ENCODE measurements at regions not wholly inside any gene's neighbourhood (a gene's known extent, or its start where the extent isn't known, plus 50 kb on each side); places are given as distances from the start of the nearest gene placed in this dataset.

- Mint-ChIP-seq H3K4me1 (ENCODE audit: low read depth) (no peaks in the 10 kb centered on the region), H3K27me3 (ENCODE audit: low read depth) (no peaks in the 10 kb centered on the region)
These were observed 152.8 kb downstream of the BCL11A start for GRCh38 chr2:60400462-60401246.

GRCh38 chr2:60394463-60394862, 159.0 kb downstream of the BCL11A start:
- Mint-ChIP-seq H3K36me3 (ENCODE audit: low read depth) (no peaks in the 10 kb centered on the region), H3K4me1 (ENCODE audit: low read depth) (no peaks in the 10 kb centered on the region), H3K4me3 (ENCODE audit: low read depth) (no peak overlapping the region), H3K9me3 (no peaks in the 10 kb centered on the region), H3K27ac (no peak overlapping the region), H3K27me3 (ENCODE audit: low read depth) (peaks cover 1% of the 10 kb centered on the region)
- no peak for DNase-seq (ENCODE audit: low spot score)
- intact Hi-C loops (cut with micrococcal nuclease) = no loop called here

More at GRCh38 chr2:60400462-60401246, 152.8 kb downstream of the BCL11A start:
- no peaks in the 10 kb centered on the region for H3K9me3 Mint-ChIP-seq
- no peak for DNase-seq (ENCODE audit: low spot score)
- H3K4me3 Mint-ChIP-seq (ENCODE audit: low read depth) = no peak overlapping the region
- no peak overlapping the region for H3K27ac Mint-ChIP-seq
- H3K36me3 Mint-ChIP-seq (ENCODE audit: low read depth) = no peaks in the 10 kb centered on the region
- intact Hi-C loops (cut with micrococcal nuclease) = no loop called here

GRCh38 chr2:60391649-60392375, 161.6 kb downstream of the BCL11A start:
- Mint-ChIP-seq H3K4me3 (ENCODE audit: low read depth) (no peak overlapping the region), H3K27me3 (ENCODE audit: low read depth) (peaks cover 1% of the 10 kb centered on the region), H3K27ac (no peak overlapping the region), H3K4me1 (ENCODE audit: low read depth) (no peaks in the 10 kb centered on the region), H3K36me3 (ENCODE audit: low read depth) (no peaks in the 10 kb centered on the region), H3K9me3 (no peaks in the 10 kb centered on the region)
- no peak for DNase-seq (ENCODE audit: low spot score)
- intact Hi-C loops (cut with micrococcal nuclease) = no loop called here

- Mint-ChIP-seq H3K36me3 (ENCODE audit: low read depth) (no peaks in the 10 kb centered on the region), H3K4me3 (ENCODE audit: low read depth) (no peak overlapping the region), H3K4me1 (ENCODE audit: low read depth) (no peaks in the 10 kb centered on the region), H3K9me3 (no peaks in the 10 kb centered on the region), H3K27ac (no peak overlapping the region), H3K27me3 (ENCODE audit: low read depth) (peaks cover 1% of the 10 kb centered on the region)
- no peak for DNase-seq (ENCODE audit: low spot score)
- intact Hi-C loops (cut with micrococcal nuclease) = no loop called here
These were observed 162.2 kb downstream of the BCL11A start for GRCh38 chr2:60391230-60391629.

GRCh38 chr2:60386436-60386835, 167.0 kb downstream of the BCL11A start:
- intact Hi-C loops (cut with micrococcal nuclease) = no loop called here
- Mint-ChIP-seq H3K4me3 (ENCODE audit: low read depth) (no peak overlapping the region), H3K4me1 (ENCODE audit: low read depth) (no peaks in the 10 kb centered on the region), H3K36me3 (ENCODE audit: low read depth) (no peaks in the 10 kb centered on the region), H3K27me3 (ENCODE audit: low read depth) (peaks cover 1% of the 10 kb centered on the region), H3K9me3 (no peaks in the 10 kb centered on the region), H3K27ac (no peak overlapping the region)
- DNase-seq (ENCODE audit: low spot score) = no peak

- DNase-seq (ENCODE audit: low spot score) = no peak
- peaks cover 1% of the 10 kb centered on the region for H3K27me3 Mint-ChIP-seq (ENCODE audit: low read depth)
- H3K36me3 Mint-ChIP-seq (ENCODE audit: low read depth) = no peaks in the 10 kb centered on the region
- no peaks in the 10 kb centered on the region for H3K4me1 Mint-ChIP-seq (ENCODE audit: low read depth)
- H3K4me3 Mint-ChIP-seq (ENCODE audit: low read depth) = no peak overlapping the region
- H3K27ac Mint-ChIP-seq = no peak overlapping the region
- intact Hi-C loops (cut with micrococcal nuclease) = no loop called here
- no peaks in the 10 kb centered on the region for H3K9me3 Mint-ChIP-seq
These were observed 167.8 kb downstream of the BCL11A start for GRCh38 chr2:60385648-60386047.

- DNase-seq (ENCODE audit: low spot score) = no peak
- intact Hi-C loops (cut with micrococcal nuclease) = no loop called here
- H3K27ac Mint-ChIP-seq = no peak overlapping the region
- H3K27me3 Mint-ChIP-seq (ENCODE audit: low read depth) = no peaks in the 10 kb centered on the region
- peaks cover 1% of the 10 kb centered on the region for H3K4me1 Mint-ChIP-seq (ENCODE audit: low read depth)
- H3K9me3 Mint-ChIP-seq = no peaks in the 10 kb centered on the region
- no peaks in the 10 kb centered on the region for H3K36me3 Mint-ChIP-seq (ENCODE audit: low read depth)
- no peak overlapping the region for H3K4me3 Mint-ChIP-seq (ENCODE audit: low read depth)
These were observed 169.9 kb downstream of the BCL11A start for GRCh38 chr2:60383401-60384143.

GRCh38 chr2:60380411-60380810, 173.0 kb downstream of the BCL11A start:
- no peaks in the 10 kb centered on the region for H3K27me3 Mint-ChIP-seq (ENCODE audit: low read depth)
- no peaks in the 10 kb centered on the region for H3K9me3 Mint-ChIP-seq
- no peak overlapping the region for H3K27ac Mint-ChIP-seq
- peaks cover 1% of the 10 kb centered on the region for H3K4me1 Mint-ChIP-seq (ENCODE audit: low read depth)
- DNase-seq (ENCODE audit: low spot score) = no peak
- H3K36me3 Mint-ChIP-seq (ENCODE audit: low read depth) = no peaks in the 10 kb centered on the region
- intact Hi-C loops (cut with micrococcal nuclease) = no loop called here
- H3K4me3 Mint-ChIP-seq (ENCODE audit: low read depth) = no peak overlapping the region

- intact Hi-C loops (cut with micrococcal nuclease) = no loop called here
- no peaks in the 10 kb centered on the region for H3K27me3 Mint-ChIP-seq (ENCODE audit: low read depth)
- no peak overlapping the region for H3K27ac Mint-ChIP-seq
- no peaks in the 10 kb centered on the region for H3K36me3 Mint-ChIP-seq (ENCODE audit: low read depth)
- no peak overlapping the region for H3K4me3 Mint-ChIP-seq (ENCODE audit: low read depth)
- no peak for DNase-seq (ENCODE audit: low spot score)
- no peaks in the 10 kb centered on the region for H3K9me3 Mint-ChIP-seq
- H3K4me1 Mint-ChIP-seq (ENCODE audit: low read depth) = peaks cover 1% of the 10 kb centered on the region
These were observed 173.8 kb downstream of the BCL11A start for GRCh38 chr2:60379684-60380083.

- Mint-ChIP-seq H3K27me3 (ENCODE audit: low read depth) (no peaks in the 10 kb centered on the region), H3K4me3 (ENCODE audit: low read depth) (no peak overlapping the region), H3K27ac (no peak overlapping the region), H3K4me1 (ENCODE audit: low read depth) (peaks cover 1% of the 10 kb centered on the region), H3K36me3 (ENCODE audit: low read depth) (no peaks in the 10 kb centered on the region), H3K9me3 (no peaks in the 10 kb centered on the region)
- DNase-seq (ENCODE audit: low spot score) = no peak
- intact Hi-C loops (cut with micrococcal nuclease) = no loop called here
These were observed 174.2 kb downstream of the BCL11A start for GRCh38 chr2:60379216-60379615.

GRCh38 chr2:60377825-60378224, 175.6 kb downstream of the BCL11A start:
- Mint-ChIP-seq H3K4me3 (ENCODE audit: low read depth) (no peak overlapping the region), H3K27me3 (ENCODE audit: low read depth) (no peaks in the 10 kb centered on the region), H3K9me3 (no peaks in the 10 kb centered on the region), H3K27ac (no peak overlapping the region), H3K4me1 (ENCODE audit: low read depth) (peaks cover 1% of the 10 kb centered on the region), H3K36me3 (ENCODE audit: low read depth) (no peaks in the 10 kb centered on the region)
- no peak for DNase-seq (ENCODE audit: low spot score)
- intact Hi-C loops (cut with micrococcal nuclease) = no loop called here

GRCh38 chr2:60376252-60376651, 177.2 kb downstream of the BCL11A start:
- peaks cover 1% of the 10 kb centered on the region for H3K4me1 Mint-ChIP-seq (ENCODE audit: low read depth)
- H3K27me3 Mint-ChIP-seq (ENCODE audit: low read depth) = no peaks in the 10 kb centered on the region
- H3K9me3 Mint-ChIP-seq = no peaks in the 10 kb centered on the region
- intact Hi-C loops (cut with micrococcal nuclease) = no loop called here
- no peaks in the 10 kb centered on the region for H3K36me3 Mint-ChIP-seq (ENCODE audit: low read depth)
- no peak overlapping the region for H3K4me3 Mint-ChIP-seq (ENCODE audit: low read depth)
- H3K27ac Mint-ChIP-seq = no peak overlapping the region
- DNase-seq (ENCODE audit: low spot score) = no peak

GRCh38 chr2:60371681-60372080, 181.8 kb downstream of the BCL11A start:
- intact Hi-C loops (cut with micrococcal nuclease) = no loop called here
- Mint-ChIP-seq H3K27ac (no peak overlapping the region), H3K27me3 (ENCODE audit: low read depth) (peaks cover 6% of the 10 kb centered on the region), H3K9me3 (no peaks in the 10 kb centered on the region), H3K36me3 (ENCODE audit: low read depth) (no peaks in the 10 kb centered on the region), H3K4me3 (ENCODE audit: low read depth) (no peak overlapping the region), H3K4me1 (ENCODE audit: low read depth) (no peaks in the 10 kb centered on the region)
- DNase-seq (ENCODE audit: low spot score) = no peak
